HG03064 (cell line): ENCODE measurements at regions not wholly inside any gene's neighbourhood (a gene's known extent, or its start where the extent isn't known, plus 50 kb on each side); places are given as distances from the start of the nearest gene placed in this dataset.

Source experiments
- ATAC-seq: cut with Tn5 transposase; IDR thresholded peaks from one replicate; pipeline ENCODE4 v1.9.1; 2021; ENCODE audit warnings: low read depth; ENCODE audit not compliant: unreplicated experiment

DNA sequence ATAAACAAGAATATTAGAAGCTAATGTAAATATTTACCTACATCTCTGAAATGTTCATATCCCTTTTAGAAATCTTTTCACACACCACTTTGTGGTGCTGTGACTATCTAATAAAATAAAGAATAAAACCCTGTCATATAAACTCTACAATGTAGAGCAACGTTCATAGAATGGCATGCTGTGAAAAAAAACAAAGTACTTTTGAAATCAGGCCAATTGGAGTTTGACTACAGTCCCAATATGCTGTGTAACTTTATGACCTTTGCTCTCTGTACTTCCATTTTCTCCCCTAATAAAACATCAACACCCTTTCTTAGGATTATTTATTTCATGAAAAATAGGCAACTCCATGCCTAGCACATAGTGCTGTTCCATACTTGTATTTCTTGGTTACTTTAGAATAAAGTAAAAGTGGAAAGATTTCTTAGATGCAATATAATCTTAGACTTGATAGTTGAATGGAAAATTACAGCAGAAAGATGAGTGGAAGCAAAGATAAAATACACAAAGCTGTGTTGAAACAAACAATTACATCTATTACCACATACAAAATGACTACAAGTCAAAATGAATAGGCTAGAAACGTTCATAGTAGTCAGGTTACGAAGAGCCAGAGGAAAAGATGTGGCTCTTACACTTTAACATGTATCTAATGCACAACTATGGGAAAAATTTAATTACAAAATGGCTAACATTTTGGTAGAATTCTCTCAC, 613.2 kb upstream of the SLITRK5 start:
- ATAC-seq = no peak

DNA sequence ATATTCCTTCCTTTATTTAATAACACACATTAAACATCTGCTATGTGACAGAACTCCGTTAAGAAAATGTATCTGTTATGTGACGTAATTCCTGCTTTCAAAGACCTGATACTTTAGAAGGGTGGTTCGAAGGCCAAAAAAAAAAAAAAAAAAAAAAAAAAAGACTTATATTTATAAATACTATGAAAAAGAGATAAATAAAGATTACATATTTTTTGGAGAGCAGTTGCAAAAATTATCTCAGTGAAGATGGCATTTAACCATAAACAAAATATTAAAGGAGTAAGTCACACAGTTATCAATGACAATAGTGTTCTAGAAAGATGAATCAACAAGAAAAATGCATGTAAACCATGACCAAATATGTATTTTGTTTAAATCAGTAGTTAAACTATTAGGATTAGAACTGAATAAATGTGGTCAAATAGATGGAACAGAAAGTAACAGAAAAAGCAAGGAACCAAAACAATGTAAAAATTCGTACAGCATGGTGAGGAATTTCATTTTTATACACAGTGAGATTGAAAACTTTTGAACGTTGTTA, 612.3 kb upstream of the SLITRK5 start:
- ATAC-seq = no peak

DNA sequence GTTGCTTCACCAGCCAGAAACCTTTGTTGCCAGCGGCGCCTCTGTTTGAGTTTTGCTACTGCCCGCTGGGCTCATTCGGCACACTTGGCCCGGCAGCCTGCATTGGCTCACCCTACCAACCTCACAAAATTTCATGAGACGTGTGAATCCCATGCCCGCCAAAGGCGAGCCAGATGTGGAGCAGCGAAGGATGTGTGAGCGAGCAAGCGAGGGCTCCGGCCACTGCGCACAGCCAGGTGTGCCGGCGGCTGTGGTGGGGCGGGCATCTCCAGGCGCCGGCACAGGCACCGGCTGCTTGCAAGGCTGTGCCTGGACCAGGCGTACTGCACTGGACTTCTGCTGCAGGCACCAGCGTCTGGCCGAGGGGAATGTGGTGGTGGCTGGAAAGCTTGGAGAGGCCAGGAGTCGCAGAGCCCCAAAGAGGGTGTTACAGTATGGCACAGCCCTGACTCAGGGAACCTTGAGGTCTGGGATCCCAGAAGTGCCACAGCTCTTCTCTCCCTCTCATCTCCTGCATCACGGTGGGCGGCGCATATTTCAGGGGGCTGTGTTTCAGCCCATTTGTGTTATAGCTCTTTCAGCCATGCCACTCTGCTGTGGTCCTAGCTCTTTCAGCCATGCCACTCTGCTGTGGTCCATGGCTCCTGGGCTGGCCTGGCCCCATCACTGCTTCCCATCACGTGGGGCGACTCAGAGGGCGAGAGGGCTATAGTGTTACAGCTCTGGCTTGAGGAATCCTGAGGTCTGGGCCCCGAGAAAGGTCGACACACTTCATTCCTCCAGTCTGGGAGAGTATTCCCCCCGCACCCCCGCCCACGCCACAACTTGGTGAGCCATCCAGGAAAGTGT, 592.0 kb upstream of the SLITRK5 start:
- ATAC-seq = no peak

DNA sequence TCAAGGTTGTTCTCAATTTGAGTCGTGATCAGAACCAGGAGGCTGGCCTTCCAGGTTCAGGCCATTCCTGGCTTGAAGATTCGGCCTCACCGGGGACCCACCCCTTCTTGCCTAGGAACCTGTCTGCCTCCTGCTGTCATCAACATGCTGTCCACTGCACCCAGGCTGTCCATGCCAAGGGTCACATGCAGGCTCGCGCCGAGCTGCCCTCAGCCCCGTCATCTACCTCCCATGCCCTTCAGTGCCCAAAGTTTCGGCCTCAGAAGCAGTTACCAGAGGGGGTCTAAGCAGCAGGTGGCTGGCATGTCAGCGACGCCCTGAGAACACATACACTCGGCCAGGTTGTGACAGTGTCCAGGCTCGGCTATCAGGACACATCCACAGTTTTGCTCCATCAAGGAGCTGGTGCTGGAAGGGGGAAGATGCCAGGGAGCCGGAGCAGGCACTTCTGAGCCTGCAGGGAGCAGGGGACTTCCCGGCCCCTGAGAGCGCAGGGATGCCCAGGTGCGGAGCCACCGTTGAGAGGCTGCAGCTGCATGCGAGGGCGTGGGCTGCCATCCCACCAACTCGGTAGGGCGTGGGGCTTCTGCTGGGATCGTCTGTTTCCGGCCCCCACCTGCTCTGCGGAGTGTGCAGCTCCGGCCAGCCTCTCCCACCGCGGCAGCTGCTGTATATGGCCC, 590.9 kb upstream of the SLITRK5 start:
- no peak for ATAC-seq

DNA sequence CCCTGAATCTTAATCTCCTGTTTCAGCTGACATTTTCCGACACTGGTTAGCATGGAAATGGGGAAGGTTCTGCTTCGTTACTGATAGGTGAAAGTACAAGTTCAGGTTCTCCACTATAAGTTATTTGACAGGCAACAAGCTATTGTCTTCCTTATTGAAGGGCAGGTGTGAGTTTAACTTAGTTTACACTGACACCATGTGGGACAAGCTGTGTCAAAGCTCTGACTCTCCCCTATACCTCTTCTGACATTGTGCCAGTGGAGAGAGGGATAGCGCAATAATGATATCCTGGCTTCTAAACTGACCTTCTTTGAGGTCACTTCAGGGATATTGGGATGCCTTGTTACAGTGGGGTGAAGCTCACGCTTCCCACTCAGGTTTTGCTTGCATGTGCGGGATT, 587.0 kb upstream of the SLITRK5 start:
- no peak for ATAC-seq

DNA sequence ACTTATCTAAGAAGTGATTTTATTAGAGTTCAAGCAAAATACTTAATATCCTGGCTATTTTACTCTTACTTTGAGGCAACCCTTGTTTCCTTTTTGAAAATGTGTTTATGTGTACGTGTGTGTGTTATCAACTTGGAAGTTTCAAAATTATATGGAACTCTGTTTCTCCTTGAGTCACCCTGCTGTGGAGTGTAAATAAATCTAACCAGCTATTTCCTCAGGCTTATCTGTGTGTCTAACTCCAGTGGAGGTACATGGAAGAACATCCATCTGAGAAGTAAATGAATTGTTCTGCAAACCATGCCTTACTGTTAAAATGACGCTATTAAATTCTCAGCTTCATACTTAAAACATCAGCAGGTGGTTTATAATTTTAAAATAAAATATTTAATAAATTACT, 583.4 kb upstream of the SLITRK5 start:
- no peak for ATAC-seq

DNA sequence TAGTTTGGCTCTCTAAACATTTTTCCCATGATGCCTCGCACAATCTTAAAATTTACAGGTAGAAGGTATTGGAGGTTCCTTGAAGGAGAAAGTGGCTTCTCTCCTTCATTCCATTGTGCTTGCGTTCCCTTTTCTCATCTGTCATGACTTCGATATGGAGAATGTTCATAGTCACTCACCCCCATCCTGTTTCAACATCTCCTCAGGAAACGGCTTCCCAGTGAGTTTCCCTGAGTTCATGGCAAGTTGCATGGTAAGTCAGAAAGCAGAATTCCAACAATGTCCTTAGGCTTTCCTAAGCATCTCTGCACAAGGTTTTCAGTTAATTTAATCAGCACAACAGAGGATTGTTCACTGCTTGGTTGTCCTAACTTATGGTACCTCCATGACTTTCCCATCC, 581.8 kb upstream of the SLITRK5 start:
- no peak for ATAC-seq

DNA sequence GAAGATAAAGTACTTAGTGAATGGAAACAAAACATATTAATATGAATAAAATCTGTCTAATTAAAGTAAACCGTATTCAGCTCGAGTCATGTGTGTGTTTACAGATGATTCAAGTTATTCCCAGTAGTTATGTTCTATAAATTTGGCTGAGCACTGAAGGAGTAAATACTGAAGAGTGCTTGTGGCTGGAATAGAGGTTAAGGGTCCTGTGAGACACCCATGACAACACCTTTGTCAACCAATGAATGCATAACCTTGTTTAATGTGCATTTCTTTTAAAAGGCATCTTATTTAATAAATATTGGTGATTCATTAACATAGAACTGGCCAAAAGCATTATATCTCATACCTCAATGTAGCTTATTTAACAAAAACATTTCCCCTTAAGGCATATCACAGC, 577.8 kb upstream of the SLITRK5 start:
- no peak for ATAC-seq

DNA sequence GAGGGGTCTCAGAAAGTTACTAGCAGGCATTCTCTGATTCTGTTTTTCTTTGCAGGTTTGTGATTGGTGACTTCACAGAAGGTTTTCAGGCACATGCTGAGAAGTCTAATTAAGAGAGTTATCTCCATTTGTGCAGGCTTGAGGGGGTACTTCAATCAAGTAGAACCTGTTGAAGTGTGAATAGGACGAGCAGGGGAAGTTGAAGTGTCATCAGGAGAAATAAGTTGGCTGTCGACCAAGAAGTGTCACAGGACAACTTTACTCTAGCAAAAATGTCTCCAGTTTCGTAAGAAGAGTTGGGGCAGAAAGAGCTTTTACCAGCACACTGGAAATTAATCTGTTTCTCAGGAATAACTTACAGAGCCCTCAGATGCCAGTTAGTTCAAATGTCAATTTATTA, 576.5 kb upstream of the SLITRK5 start:
- no peak for ATAC-seq

DNA sequence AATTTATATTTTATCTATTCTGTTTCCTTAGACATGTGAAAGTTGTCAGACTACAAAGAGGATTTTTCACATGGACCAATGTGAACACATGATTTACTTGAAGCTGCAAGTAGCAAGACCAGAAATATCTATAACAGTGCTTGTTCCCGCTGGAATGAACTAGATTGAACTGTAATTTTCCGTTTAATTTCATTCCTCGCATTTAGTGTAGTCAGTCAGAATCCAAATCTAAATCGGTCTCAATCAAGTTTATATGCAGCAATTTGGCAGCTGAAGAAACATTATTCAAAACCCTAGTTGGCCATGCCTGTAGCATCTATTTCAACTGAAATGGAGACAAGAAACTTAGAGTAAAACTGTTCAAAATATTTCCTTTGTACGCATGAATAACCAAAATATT, 570.7 kb upstream of the SLITRK5 start:
- no peak for ATAC-seq

DNA sequence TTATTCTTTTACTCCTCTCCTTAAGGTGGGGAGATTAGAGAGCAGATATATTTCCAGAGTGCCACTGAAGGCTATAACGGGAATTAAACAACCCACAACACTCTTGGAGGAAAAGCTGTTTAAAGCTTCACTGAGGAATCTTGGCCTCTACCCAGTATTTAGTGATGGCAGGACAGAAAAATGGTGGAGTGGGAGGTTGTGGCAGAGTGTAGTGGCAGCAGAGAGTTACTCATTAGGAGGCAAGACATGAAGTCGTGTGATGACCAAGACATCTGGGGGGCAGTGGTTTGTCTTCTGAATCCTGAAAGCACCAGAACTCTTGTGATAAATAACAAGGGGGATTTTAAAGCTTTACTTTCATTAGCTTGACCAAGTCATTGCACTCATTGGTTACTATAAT, 563.5 kb upstream of the SLITRK5 start:
- no peak for ATAC-seq

DNA sequence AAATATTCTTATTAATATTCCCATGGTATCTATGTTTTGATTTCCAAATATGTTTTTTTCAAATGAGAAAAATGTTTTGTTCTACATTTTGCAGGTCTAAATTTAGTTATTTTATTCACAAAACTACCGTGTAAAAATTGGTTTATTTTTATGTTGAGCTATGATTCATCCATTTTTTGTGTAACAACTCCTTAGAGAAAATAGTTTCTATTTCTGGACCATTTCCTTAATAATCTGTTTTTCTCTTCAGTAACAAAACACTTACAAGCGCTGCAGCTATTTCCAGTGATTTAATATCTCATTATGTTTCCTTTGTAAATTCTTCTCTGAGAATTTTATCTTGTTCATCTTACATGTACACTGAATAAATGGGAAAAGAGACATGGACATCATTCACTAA, 550.7 kb upstream of the SLITRK5 start:
- no peak for ATAC-seq

DNA sequence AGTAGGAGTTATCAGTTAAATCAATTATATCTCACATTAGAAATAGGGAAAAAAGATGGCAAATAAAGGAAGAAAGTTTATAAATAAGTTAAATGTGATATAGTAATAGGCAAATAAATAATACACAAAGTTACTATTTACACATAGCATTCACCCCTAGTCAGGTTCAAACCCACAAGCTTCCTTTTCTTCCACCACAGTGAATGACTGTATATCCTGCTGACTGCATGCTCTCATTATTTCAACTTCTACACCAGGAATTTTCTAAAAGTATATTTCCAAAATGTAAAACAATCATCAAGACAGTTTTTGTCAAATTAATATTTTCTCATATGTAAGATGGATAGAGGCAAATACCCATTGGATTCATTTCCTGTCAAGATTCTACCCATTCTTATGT, 548.6 kb upstream of the SLITRK5 start:
- ATAC-seq = no peak

DNA sequence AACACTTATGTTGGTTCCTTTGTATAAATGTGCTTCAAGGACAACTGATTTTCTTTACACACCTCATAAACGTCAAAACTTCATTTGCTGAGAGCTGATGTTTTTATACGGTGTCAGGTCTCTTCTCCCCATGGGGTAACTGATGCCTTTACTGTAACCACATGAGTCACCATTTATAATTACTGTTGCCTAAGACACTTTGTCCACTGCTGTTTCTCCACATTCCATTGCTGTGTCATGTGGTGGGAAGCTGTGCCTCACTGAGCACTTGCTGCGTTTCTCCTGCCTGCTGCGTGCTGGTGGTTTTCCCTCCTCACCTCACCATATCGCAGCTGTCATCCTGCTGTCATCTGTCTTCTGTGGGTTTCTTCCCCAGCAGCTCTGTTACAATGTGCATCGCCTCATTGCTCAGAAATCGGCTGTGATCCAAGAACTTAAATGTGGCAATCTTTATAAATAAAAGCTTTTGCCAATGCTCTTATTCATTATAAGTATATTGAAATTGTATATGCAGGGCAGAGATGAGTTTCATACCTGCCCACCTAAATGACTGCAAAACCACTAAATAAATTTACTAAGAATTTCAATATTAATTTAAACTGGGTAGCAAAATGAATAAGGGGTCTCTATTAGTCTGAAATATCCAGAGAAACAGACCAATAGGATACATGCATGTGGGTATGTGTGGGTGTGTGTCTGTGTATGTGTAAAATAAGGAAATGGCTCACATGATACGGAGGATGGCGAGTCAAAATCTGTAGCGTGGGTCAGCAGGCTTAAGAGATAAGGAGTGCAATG, 547.0 kb upstream of the SLITRK5 start:
- ATAC-seq = no peak

DNA sequence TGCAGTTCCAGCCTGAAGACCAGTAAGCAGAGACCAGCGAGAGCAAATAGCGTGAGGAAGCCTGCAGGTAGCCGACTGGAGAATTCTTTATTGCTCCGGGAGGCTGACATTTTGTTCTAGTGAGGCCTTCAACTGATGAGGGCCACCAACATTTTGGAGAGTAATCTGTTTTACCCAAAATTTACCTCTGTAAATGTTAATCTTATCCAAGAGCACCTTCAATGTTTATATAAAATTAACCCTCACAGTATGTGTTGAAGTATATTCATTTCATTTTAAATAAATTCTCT, 546.4 kb upstream of the SLITRK5 start:
- no peak for ATAC-seq

DNA sequence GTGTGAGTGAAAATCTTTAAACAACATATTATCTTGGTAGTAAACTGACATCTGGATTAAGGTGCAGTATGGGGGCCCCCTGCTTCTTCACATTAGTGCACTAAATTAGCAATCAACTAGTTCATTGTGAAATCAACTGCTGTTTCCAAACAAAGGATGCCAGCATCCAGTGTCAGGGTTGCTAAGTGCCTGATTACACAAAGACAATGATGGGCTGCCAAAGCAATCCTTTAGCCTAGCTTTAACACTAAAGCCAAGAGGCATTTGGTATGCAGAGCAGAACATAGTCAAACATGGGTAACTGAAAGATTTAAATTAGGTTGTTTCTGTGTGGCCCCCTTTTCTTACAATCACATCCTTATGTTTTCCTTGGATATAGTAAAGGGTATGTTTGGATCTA, 543.1 kb upstream of the SLITRK5 start:
- no peak for ATAC-seq

DNA sequence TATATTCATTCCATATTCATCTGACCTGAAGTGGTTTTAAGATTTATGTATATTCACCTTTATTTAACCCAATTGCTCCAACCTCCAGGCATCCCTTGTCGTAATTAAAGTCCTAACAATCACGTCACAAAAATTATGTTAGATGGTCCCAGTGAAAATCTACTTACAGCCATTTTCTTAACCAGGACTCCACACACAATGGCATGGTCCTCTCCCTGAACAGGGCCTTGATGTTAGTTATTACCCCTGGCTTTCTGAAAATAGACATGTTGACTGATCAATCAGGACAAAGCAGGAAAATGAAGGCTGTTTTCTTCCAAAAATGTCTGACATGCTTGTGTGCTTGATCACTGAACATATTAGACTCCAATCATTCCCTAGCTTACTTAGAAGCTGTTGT, 542.7 kb upstream of the SLITRK5 start:
- ATAC-seq = no peak

DNA sequence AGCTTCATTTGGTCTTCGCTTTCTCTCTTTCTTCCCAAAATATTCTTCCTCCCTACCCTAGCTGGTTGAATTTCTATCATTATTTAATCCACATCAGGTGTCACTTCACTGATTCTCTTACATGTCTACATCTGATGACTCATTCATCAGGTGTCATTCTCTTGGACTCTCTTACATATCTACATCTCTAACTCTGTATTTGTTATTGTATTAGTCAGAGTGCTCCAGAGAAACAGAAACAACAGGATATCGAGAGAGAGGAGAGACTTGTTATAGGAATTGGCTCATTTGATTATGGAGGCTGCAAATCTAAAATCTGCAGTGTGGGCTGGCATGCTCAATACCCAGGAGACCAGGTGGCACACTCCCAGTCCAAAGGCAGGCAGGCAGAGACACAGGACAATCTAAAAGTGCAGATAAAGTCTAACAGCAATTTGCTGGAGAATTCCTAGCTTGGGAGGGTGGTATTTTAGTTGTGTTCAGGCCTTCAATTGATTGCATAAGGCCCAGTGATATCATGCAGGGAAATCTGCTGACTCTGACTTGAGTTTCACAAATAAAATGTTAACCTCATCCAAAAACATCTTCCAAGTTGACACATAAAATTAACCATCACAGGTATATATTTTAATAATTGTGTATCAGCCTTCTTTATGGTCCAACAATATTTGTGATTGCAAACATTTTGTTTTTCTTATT, 541.4 kb upstream of the SLITRK5 start:
- ATAC-seq = no peak

DNA sequence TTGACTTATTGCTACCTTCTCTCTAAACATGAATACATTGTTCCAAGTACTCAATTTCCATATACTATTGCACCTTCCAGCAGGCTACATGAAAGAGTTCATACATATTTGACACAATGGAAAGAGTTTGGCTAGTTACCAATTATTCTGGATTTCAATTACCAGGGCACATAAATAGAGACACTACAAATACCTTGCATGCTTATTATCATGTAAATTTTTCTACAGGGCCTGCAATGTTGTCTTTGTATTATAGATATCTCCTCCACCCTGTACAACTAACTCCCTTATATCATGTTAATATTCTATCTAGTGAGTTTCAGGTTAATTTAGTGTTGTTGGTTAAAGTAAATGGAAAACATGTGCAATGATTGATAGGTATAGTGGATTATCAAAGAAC, 540.7 kb upstream of the SLITRK5 start:
- no peak for ATAC-seq

DNA sequence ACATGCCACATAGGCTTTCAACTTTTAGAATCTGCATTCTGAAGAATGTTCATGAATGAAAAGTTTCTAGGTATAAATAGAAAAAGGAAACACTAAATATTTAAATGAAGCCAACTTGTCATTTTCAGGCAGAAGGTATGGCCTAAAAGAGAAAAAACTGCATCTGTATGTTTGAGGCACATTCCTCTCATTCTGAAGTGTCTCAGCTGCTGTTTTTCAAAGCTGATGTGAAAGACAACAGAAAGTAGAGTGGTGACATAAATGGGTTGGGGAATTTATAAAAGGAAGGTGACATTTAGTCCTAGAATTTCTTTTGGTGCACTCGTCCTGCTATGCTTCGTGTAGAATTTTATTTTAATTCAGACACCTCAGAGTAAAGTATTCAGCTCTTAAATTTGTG, 539.6 kb upstream of the SLITRK5 start:
- no peak for ATAC-seq
